Nephron progenitor cell (in vitro differentiated cells): ENCODE measurements at regions not wholly inside any gene's neighbourhood (a gene's known extent, or its start where the extent isn't known, plus 50 kb on each side); places are given as distances from the start of the nearest gene placed in this dataset.

Source experiments
- DNase-seq: peaks from one replicate; pipeline ENCODE4 v3.0.0; 2021
- H3K27ac Mint-ChIP-seq: 2 replicates; pipeline ENCODE4 v1.8.0; 2021; ENCODE audit warnings: mild to moderate bottlenecking, moderate library complexity, mixed read lengths
- H3K27me3 Mint-ChIP-seq: 2 replicates; pipeline ENCODE4 v1.8.0; 2021; ENCODE audit warnings: mild to moderate bottlenecking, low read depth, mixed read lengths; ENCODE audit not compliant: poor library complexity
- H3K36me3 Mint-ChIP-seq: 2 replicates; pipeline ENCODE4 v1.8.0; 2021; ENCODE audit warnings: low read depth, mixed read lengths
- H3K4me1 Mint-ChIP-seq: 2 replicates; pipeline ENCODE4 v1.8.0; 2021; ENCODE audit warnings: mixed read lengths
- H3K4me3 Mint-ChIP-seq: 2 replicates; pipeline ENCODE4 v1.8.0; 2021; ENCODE audit warnings: mild to moderate bottlenecking, moderate library complexity, mixed read lengths
- H3K9me3 Mint-ChIP-seq: 2 replicates; pipeline ENCODE4 v1.8.0; 2021; ENCODE audit warnings: mild to moderate bottlenecking, moderate library complexity, mixed read lengths
- CTCF ChIP-seq: fragments of 200-600 bp; sonication (generic); IDR thresholded peaks from 2 replicates; pipeline ENCODE4 v1.5.0; 2021; ENCODE audit warnings: antibody characterized with exemption

GRCh38 chr5:23028445-23029021, 175.4 kb upstream of the CDH12 start:
- Mint-ChIP-seq H3K27me3 (no peaks in the 10 kb centered on the region), H3K9me3 (no peaks in the 10 kb centered on the region), H3K36me3 (no peaks in the 10 kb centered on the region), H3K4me1 (no peaks in the 10 kb centered on the region), H3K4me3 (no peak overlapping the region), H3K27ac (no peak overlapping the region)
- DNase-seq, result no peak
- no peak for TF ChIP-seq CTCF

GRCh38 chr5:23027830-23028229, 174.7 kb upstream of the CDH12 start:
- Mint-ChIP-seq H3K4me1 (no peaks in the 10 kb centered on the region), H3K27me3 (no peaks in the 10 kb centered on the region), H3K9me3 (no peaks in the 10 kb centered on the region), H3K4me3 (no peak overlapping the region), H3K27ac (no peak overlapping the region), H3K36me3 (no peaks in the 10 kb centered on the region)
- TF ChIP-seq CTCF, result no peak
- no peak for DNase-seq

- Mint-ChIP-seq H3K36me3 (no peaks in the 10 kb centered on the region), H3K4me1 (no peaks in the 10 kb centered on the region), H3K27ac (no peak overlapping the region), H3K4me3 (no peak overlapping the region), H3K27me3 (no peaks in the 10 kb centered on the region), H3K9me3 (no peaks in the 10 kb centered on the region)
- no peak for DNase-seq
- no peak for TF ChIP-seq CTCF
Measured at GRCh38 chr5:23027331-23027730, 174.2 kb upstream of the CDH12 start.

- no peak for TF ChIP-seq CTCF
- Mint-ChIP-seq H3K9me3 (no peaks in the 10 kb centered on the region), H3K4me1 (no peaks in the 10 kb centered on the region), H3K4me3 (no peak overlapping the region), H3K36me3 (no peaks in the 10 kb centered on the region), H3K27ac (no peak overlapping the region), H3K27me3 (no peaks in the 10 kb centered on the region)
- DNase-seq, result no peak
Measured at GRCh38 chr5:23026252-23027170, 173.4 kb upstream of the CDH12 start.

GRCh38 chr5:23025629-23026233, 172.6 kb upstream of the CDH12 start:
- Mint-ChIP-seq H3K9me3 (no peaks in the 10 kb centered on the region), H3K27ac (no peak overlapping the region), H3K4me1 (no peaks in the 10 kb centered on the region), H3K36me3 (no peaks in the 10 kb centered on the region), H3K27me3 (no peaks in the 10 kb centered on the region), H3K4me3 (no peak overlapping the region)
- TF ChIP-seq CTCF, result no peak
- no peak for DNase-seq
